Fibroblast of the aortic adventitia (primary cell): ENCODE measurements at regions not wholly inside any gene's neighbourhood (a gene's known extent, or its start where the extent isn't known, plus 50 kb on each side); places are given as distances from the start of the nearest gene placed in this dataset.

ENCODE experiments used
- DNase-seq: peaks from one replicate; pipeline ENCODE4 v3.0.0-alpha.2; 2010; ENCODE audit warnings: low read depth
- H3K4me3 ChIP-seq: 2 replicates; pipeline ENCODE4 v1.5.1; 2011; ENCODE audit warnings: low read depth, mild to moderate bottlenecking, control low read depth, low read length, moderate library complexity
- CTCF ChIP-seq: IDR thresholded peaks from 2 replicates; pipeline ENCODE4 v1.5.1; 2011; ENCODE audit warnings: mild to moderate bottlenecking, low read length, control low read depth, inconsistent platforms; ENCODE audit not compliant: insufficient read depth

- no peak for TF ChIP-seq CTCF
- H3K4me3 ChIP-seq: no peak overlapping the region
- DNase-seq: no peak
Measured at GRCh38 chr2:53562407-53562806, 205.2 kb upstream of the CHAC2 start.

- no peak for TF ChIP-seq CTCF
- H3K4me3 ChIP-seq: no peak overlapping the region
- DNase-seq: no peak
Measured at GRCh38 chr2:53561155-53561554, 206.4 kb upstream of the CHAC2 start.

GRCh38 chr2:53559302-53559966 is 208.2 kb upstream of the CHAC2 start:
- H3K4me3 ChIP-seq: no peak overlapping the region
- no peak for DNase-seq
- TF ChIP-seq CTCF: no peak

- H3K4me3 ChIP-seq: no peak overlapping the region
- no peak for TF ChIP-seq CTCF
- no peak for DNase-seq
Measured at GRCh38 chr2:53558867-53559266, 208.7 kb upstream of the CHAC2 start.

- no peak for TF ChIP-seq CTCF
- H3K4me3 ChIP-seq: no peak overlapping the region
- no peak for DNase-seq
Measured at GRCh38 chr2:53549497-53549896, 218.1 kb upstream of the CHAC2 start.

- no peak for DNase-seq
- TF ChIP-seq CTCF: no peak
- no peak overlapping the region for H3K4me3 ChIP-seq
Measured at GRCh38 chr2:53545604-53546003, 222.0 kb upstream of the CHAC2 start.
